Activated CD8-positive, alpha-beta T cell treated with anti-CD3 and anti-CD28 coated beads for 36 hours (primary cell): ENCODE measurements at regions not wholly inside any gene's neighbourhood (a gene's known extent, or its start where the extent isn't known, plus 50 kb on each side); places are given as distances from the start of the nearest gene placed in this dataset.
"Not testable (repeated sequence)": the region's sequence is repeated elsewhere in the genome, so short reads cannot be mapped to it uniquely, and the experiment has no call there.

Source experiments
- ATAC-seq: fragments of 200-7000 bp; cut with Tn5 transposase; one replicate; pipeline ENCODE4 v1.10.0; 2021; ENCODE audit warnings: mild to moderate bottlenecking, moderate library complexity
- CTCF ChIA-PET: fragments of 350-600 bp; sonication (Branson Sonifier 250); formaldehyde crosslinking; loops from one replicate; lab custom pipeline; 2021; ENCODE audit warnings: antibody characterized with exemption; lab: Charles Lee
- POLR2A ChIA-PET: fragments of 350-600 bp; sonication (Branson Sonifier 250); formaldehyde crosslinking; loops from one replicate; lab custom pipeline; 2021; ENCODE audit warnings: antibody characterized with exemption; lab: Charles Lee
- DNase-seq: peaks from one replicate; pipeline ENCODE4 v3.0.0-alpha.2; 2020
- H3K27ac Mint-ChIP-seq: one replicate; pipeline ENCODE4 v1.8.0; 2021; ENCODE audit warnings: mild to moderate bottlenecking, mixed read lengths
- H3K27me3 Mint-ChIP-seq: one replicate; pipeline ENCODE4 v1.8.0; 2021; ENCODE audit warnings: mixed read lengths
- H3K36me3 Mint-ChIP-seq: one replicate; pipeline ENCODE4 v1.8.0; 2021; ENCODE audit warnings: low read depth, mixed read lengths
- H3K4me1 Mint-ChIP-seq: one replicate; pipeline ENCODE4 v1.8.0; 2021; ENCODE audit warnings: low read depth, mixed read lengths
- H3K4me3 Mint-ChIP-seq: one replicate; pipeline ENCODE4 v1.8.0; 2021; ENCODE audit warnings: mild to moderate bottlenecking, moderate library complexity, mixed read lengths
- H3K9me3 Mint-ChIP-seq: one replicate; pipeline ENCODE4 v1.8.0; 2021; ENCODE audit warnings: mixed read lengths
- CTCF ChIP-seq: fragments of 200-600 bp; IDR thresholded peaks from one replicate; pipeline ENCODE4 v1.8.0; 2022; ENCODE audit warnings: antibody characterized with exemption, mild to moderate bottlenecking
- intact Hi-C: fragments of 100-400 bp; cut with micrococcal nuclease; formaldehyde crosslinking; loops from one replicate; pipeline ENCODE4 v1.10.0; 2022

GRCh38 chr3:98709441-98709840, 53.7 kb upstream of the ST3GAL6 start:
- TF ChIP-seq CTCF, result no peak
- Mint-ChIP-seq H3K4me1 (no peaks in the 10 kb centered on the region), H3K27me3 (no peaks in the 10 kb centered on the region), H3K27ac (no peak overlapping the region), H3K36me3 (no peaks in the 10 kb centered on the region), H3K4me3 (no peak overlapping the region), H3K9me3 (no peaks in the 10 kb centered on the region)
- DNase-seq, result no peak
- ATAC-seq, result no peak
- intact Hi-C loops, result no loop called here
- ChIA-PET CTCF (no interaction called here), POLR2A (no interaction called here)

- no peaks in the 10 kb centered on the region for H3K4me1 Mint-ChIP-seq
- no peak for DNase-seq
- CTCF ChIA-PET, result no interaction called here
- no peak overlapping the region for H3K4me3 Mint-ChIP-seq
- H3K36me3 Mint-ChIP-seq, result no peaks in the 10 kb centered on the region
- no peaks in the 10 kb centered on the region for H3K27me3 Mint-ChIP-seq
- H3K9me3 Mint-ChIP-seq, result no peaks in the 10 kb centered on the region
- intact Hi-C loops, result no loop called here
- no peak for TF ChIP-seq CTCF
- no peak for ATAC-seq
- POLR2A ChIA-PET, result no interaction called here
- H3K27ac Mint-ChIP-seq, result no peak overlapping the region
Observed at GRCh38 chr3:98710067-98710659, 53.0 kb upstream of the ST3GAL6 start.

GRCh38 chr3:98711426-98711825, 51.7 kb upstream of the ST3GAL6 start:
- Mint-ChIP-seq H3K27ac (no peak overlapping the region), H3K36me3 (no peaks in the 10 kb centered on the region), H3K4me1 (no peaks in the 10 kb centered on the region), H3K27me3 (no peaks in the 10 kb centered on the region), H3K4me3 (no peak overlapping the region), H3K9me3 (no peaks in the 10 kb centered on the region)
- ATAC-seq (no peak), DNase-seq (no peak)
- POLR2A ChIA-PET, result no interaction called here
- intact Hi-C loops, result no loop called here
- CTCF ChIA-PET, result no interaction called here
- no peak for TF ChIP-seq CTCF

- ATAC-seq (no peak), DNase-seq (no peak)
- no peak for TF ChIP-seq CTCF
- ChIA-PET CTCF (no interaction called here), POLR2A (no interaction called here)
- Mint-ChIP-seq H3K27me3 (no peaks in the 10 kb centered on the region), H3K9me3 (no peaks in the 10 kb centered on the region), H3K36me3 (no peaks in the 10 kb centered on the region), H3K27ac (no peak overlapping the region), H3K4me3 (no peak overlapping the region), H3K4me1 (no peaks in the 10 kb centered on the region)
- intact Hi-C loops, result no loop called here
Observed at GRCh38 chr3:98712726-98713125, 50.4 kb upstream of the ST3GAL6 start.

- H3K27ac Mint-ChIP-seq, DNase-seq, POLR2A ChIA-PET, H3K27me3 Mint-ChIP-seq, H3K36me3 Mint-ChIP-seq, H3K9me3 Mint-ChIP-seq, H3K4me3 Mint-ChIP-seq, intact Hi-C loops, H3K4me1 Mint-ChIP-seq, ATAC-seq, CTCF ChIA-PET: not testable (repeated sequence)
Observed at GRCh38 chr3:98713332-98713731, 49.8 kb upstream of the ST3GAL6 start.
